SK-N-SH treated with all-trans-retinoic acid at 6 μM for 48 hours (cell line): ENCODE measurements at regions not wholly inside any gene's neighbourhood (a gene's known extent, or its start where the extent isn't known, plus 50 kb on each side); places are given as distances from the start of the nearest gene placed in this dataset.

Source experiments
- ATAC-seq: fragments of 200-7000 bp; cut with Tn5 transposase; 3 replicates; pipeline ENCODE4 v1.9.1; 2020; ENCODE audit warnings: mild to moderate bottlenecking, moderate library complexity
- BACH2 ChIP-seq: fragments of 250-450 bp; sonication (Bioruptor Pico); IDR thresholded peaks from 2 replicates; pipeline ENCODE4 v1.9.0; 2021; ENCODE audit warnings: mild to moderate bottlenecking, borderline replicate concordance
- CSDC2 ChIP-seq: fragments of 250-450 bp; sonication (Bioruptor Pico); IDR thresholded peaks from 2 replicates; pipeline ENCODE4 v1.5.0; 2020; ENCODE audit warnings: mild to moderate bottlenecking, moderate library complexity
- CSRNP3 ChIP-seq: fragments of 250-450 bp; sonication (Bioruptor Pico); IDR thresholded peaks from 2 replicates; pipeline ENCODE4 v1.5.1; 2021; ENCODE audit warnings: mild to moderate bottlenecking, moderate library complexity
- ESRRG ChIP-seq: fragments of 250-450 bp; sonication (Bioruptor Pico); IDR thresholded peaks from 2 replicates; pipeline ENCODE4 v1.6.1; 2021; ENCODE audit warnings: mild to moderate bottlenecking
- GLIS3 ChIP-seq: fragments of 250-450 bp; sonication (Bioruptor Pico); IDR thresholded peaks from 2 replicates; pipeline ENCODE4 v1.5.0; 2020; ENCODE audit warnings: mild to moderate bottlenecking, moderate library complexity
- ISL1 ChIP-seq: fragments of 250-450 bp; sonication (Bioruptor Pico); IDR thresholded peaks from 2 replicates; pipeline ENCODE4 v2.1.2; 2022; ENCODE audit warnings: mild to moderate bottlenecking, moderate library complexity
- OSR1 ChIP-seq: fragments of 250-450 bp; sonication (Bioruptor Pico); IDR thresholded peaks from 2 replicates; pipeline ENCODE4 v1.8.0; 2022; ENCODE audit warnings: moderate library complexity, mild to moderate bottlenecking, inconsistent platforms
- PPARA ChIP-seq: fragments of 250-450 bp; sonication (Bioruptor Pico); IDR thresholded peaks from 2 replicates; pipeline ENCODE4 v1.5.0; 2020; ENCODE audit warnings: mild to moderate bottlenecking, borderline replicate concordance
- SNAI2 ChIP-seq: fragments of 250-450 bp; sonication (Bioruptor Pico); IDR thresholded peaks from 2 replicates; pipeline ENCODE4 v1.5.0; 2020; ENCODE audit warnings: mild to moderate bottlenecking, moderate library complexity
- TCF4 ChIP-seq: fragments of 250-450 bp; sonication (Bioruptor Pico); IDR thresholded peaks from 2 replicates; pipeline ENCODE4 v1.8.0; 2021; ENCODE audit warnings: mild to moderate bottlenecking, moderate library complexity, borderline replicate concordance
- TOX ChIP-seq: fragments of 250-450 bp; sonication (Bioruptor Pico); IDR thresholded peaks from 2 replicates; pipeline ENCODE4 v1.8.0; 2021; ENCODE audit warnings: mild to moderate bottlenecking, moderate library complexity, borderline replicate concordance
- TSHZ2 ChIP-seq: fragments of 250-450 bp; sonication (Bioruptor Pico); IDR thresholded peaks from 2 replicates; pipeline ENCODE4 v1.5.0; 2020; ENCODE audit warnings: mild to moderate bottlenecking, moderate library complexity
- ZC3H10 ChIP-seq: fragments of 250-450 bp; sonication (Bioruptor Pico); IDR thresholded peaks from 2 replicates; pipeline ENCODE4 v1.5.1; 2021; ENCODE audit warnings: mild to moderate bottlenecking, moderate library complexity
- ZFP3 ChIP-seq: fragments of 250-450 bp; sonication (Bioruptor Pico); IDR thresholded peaks from 2 replicates; pipeline ENCODE4 v1.5.0; 2020; ENCODE audit warnings: mild to moderate bottlenecking, moderate library complexity
- ZFP30 ChIP-seq: fragments of 450-650 bp; formaldehyde crosslinking; IDR thresholded peaks from 2 replicates; pipeline ENCODE4 v1.5.0; 2022; ENCODE audit warnings: mild to moderate bottlenecking, moderate library complexity
- ZNF565 ChIP-seq: fragments of 450-650 bp; formaldehyde crosslinking; conservative IDR thresholded peaks from 2 replicates; pipeline ENCODE4 v1.5.0; 2020; ENCODE audit warnings: low read depth, mild to moderate bottlenecking, moderate library complexity
- ZNF70 ChIP-seq: fragments of 450-650 bp; formaldehyde crosslinking; IDR thresholded peaks from 2 replicates; pipeline ENCODE4 v1.5.0; 2020; ENCODE audit warnings: mild to moderate bottlenecking, moderate library complexity
- ZNF8 ChIP-seq: fragments of 450-650 bp; formaldehyde crosslinking; IDR thresholded peaks from 2 replicates; pipeline ENCODE4 v1.5.0; 2020; ENCODE audit warnings: mild to moderate bottlenecking, moderate library complexity
- TF ChIP-seq, protein P1 (sequence below): fragments of 250-450 bp; sonication (Bioruptor Pico); IDR thresholded peaks from 2 replicates; pipeline ENCODE4 v1.8.0; 2021; ENCODE audit warnings: low read depth, mild to moderate bottlenecking, moderate library complexity, borderline replicate concordance
- TF ChIP-seq, protein P2 (sequence below): fragments of 250-450 bp; sonication (Bioruptor Pico); IDR thresholded peaks from 2 replicates; pipeline ENCODE4 v1.5.1; 2020; ENCODE audit warnings: low read depth, mild to moderate bottlenecking, moderate library complexity
- TF ChIP-seq, protein P3 (sequence below): fragments of 250-450 bp; sonication (Bioruptor Pico); IDR thresholded peaks from 2 replicates; pipeline ENCODE4 v1.8.0; 2020; ENCODE audit warnings: mild to moderate bottlenecking, moderate library complexity, borderline replicate concordance

GRCh38 chr10:106242301-106242700 lies 922.2 kb downstream of the SORCS1 start:
- ATAC-seq: no peak
- TF ChIP-seq ZNF8 (CRISPR knock-in tag): no peak
- TF ChIP-seq, protein P1, sequence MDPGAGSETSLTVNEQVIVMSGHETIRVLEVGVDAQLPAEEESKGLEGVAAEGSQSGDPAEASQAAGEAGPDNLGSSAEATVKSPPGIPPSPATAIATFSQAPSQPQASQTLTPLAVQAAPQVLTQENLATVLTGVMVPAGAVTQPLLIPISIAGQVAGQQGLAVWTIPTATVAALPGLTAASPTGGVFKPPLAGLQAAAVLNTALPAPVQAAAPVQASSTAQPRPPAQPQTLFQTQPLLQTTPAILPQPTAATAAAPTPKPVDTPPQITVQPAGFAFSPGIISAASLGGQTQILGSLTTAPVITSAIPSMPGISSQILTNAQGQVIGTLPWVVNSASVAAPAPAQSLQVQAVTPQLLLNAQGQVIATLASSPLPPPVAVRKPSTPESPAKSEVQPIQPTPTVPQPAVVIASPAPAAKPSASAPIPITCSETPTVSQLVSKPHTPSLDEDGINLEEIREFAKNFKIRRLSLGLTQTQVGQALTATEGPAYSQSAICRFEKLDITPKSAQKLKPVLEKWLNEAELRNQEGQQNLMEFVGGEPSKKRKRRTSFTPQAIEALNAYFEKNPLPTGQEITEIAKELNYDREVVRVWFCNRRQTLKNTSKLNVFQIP (CRISPR knock-in tag): no peak
- no peak for TF ChIP-seq SNAI2 (CRISPR knock-in tag)
- no peak for TF ChIP-seq TSHZ2 (CRISPR knock-in tag)
- no peak for TF ChIP-seq ZNF565
- no peak for TF ChIP-seq PPARA (CRISPR knock-in tag)
- no peak for TF ChIP-seq ISL1 (CRISPR knock-in tag)
- TF ChIP-seq ZFP3 (CRISPR knock-in tag): no peak
- TF ChIP-seq GLIS3 (CRISPR knock-in tag): no peak
- no peak for TF ChIP-seq ESRRG

DNA sequence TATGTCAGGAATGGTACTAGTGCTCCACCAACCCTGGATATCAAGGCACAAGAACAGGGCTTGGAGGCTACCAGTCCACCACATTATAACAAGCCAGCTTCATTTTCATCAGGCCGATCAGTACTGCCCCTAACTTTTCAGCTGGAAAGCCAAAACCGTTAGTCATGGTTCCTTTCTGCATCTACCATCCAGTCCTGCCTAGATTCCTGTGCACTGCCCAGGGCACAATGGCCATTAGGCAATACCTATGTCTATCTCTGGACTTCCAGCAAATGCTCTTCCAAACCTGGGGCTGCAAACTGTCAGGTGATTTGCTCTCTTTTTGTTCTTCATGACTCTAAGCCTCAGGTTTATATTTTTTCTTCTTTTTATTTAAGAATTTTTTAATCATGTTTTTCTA lies 937.7 kb downstream of the SORCS1 start:
- TF ChIP-seq CSDC2 (CRISPR knock-in tag) (no peak), ZC3H10 (CRISPR knock-in tag) (no peak), ZFP3 (CRISPR knock-in tag) (no peak), ESRRG (no peak), TOX (CRISPR knock-in tag) (no peak), ZFP30 (CRISPR knock-in tag) (no peak), ISL1 (CRISPR knock-in tag) (no peak), ZNF70 (CRISPR knock-in tag) (no peak), BACH2 (CRISPR knock-in tag) (no peak), GLIS3 (CRISPR knock-in tag) (no peak), PPARA (CRISPR knock-in tag) (no peak), TSHZ2 (CRISPR knock-in tag) (no peak), TCF4 (CRISPR knock-in tag) (no peak), OSR1 (CRISPR knock-in tag) (no peak), ZNF8 (CRISPR knock-in tag) (no peak), ZNF565 (no peak), CSRNP3 (no peak)
- TF ChIP-seq, protein P2, sequence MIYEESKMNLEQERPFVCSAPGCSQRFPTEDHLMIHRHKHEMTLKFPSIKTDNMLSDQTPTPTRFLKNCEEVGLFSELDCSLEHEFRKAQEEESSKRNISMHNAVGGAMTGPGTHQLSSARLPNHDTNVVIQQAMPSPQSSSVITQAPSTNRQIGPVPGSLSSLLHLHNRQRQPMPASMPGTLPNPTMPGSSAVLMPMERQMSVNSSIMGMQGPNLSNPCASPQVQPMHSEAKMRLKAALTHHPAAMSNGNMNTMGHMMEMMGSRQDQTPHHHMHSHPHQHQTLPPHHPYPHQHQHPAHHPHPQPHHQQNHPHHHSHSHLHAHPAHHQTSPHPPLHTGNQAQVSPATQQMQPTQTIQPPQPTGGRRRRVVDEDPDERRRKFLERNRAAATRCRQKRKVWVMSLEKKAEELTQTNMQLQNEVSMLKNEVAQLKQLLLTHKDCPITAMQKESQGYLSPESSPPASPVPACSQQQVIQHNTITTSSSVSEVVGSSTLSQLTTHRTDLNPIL: no peak
- TF ChIP-seq, protein P1 (CRISPR knock-in tag): no peak
- TF ChIP-seq, protein P3, sequence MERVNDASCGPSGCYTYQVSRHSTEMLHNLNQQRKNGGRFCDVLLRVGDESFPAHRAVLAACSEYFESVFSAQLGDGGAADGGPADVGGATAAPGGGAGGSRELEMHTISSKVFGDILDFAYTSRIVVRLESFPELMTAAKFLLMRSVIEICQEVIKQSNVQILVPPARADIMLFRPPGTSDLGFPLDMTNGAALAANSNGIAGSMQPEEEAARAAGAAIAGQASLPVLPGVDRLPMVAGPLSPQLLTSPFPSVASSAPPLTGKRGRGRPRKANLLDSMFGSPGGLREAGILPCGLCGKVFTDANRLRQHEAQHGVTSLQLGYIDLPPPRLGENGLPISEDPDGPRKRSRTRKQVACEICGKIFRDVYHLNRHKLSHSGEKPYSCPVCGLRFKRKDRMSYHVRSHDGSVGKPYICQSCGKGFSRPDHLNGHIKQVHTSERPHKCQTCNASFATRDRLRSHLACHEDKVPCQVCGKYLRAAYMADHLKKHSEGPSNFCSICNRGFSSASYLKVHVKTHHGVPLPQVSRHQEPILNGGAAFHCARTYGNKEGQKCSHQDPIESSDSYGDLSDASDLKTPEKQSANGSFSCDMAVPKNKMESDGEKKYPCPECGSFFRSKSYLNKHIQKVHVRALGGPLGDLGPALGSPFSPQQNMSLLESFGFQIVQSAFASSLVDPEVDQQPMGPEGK (CRISPR knock-in tag): no peak
- ATAC-seq: no peak
